Right lobe of liver (tissue), 4 donors: ENCODE measurements at regions not wholly inside any gene's neighbourhood (a gene's known extent, or its start where the extent isn't known, plus 50 kb on each side); places are given as distances from the start of the nearest gene placed in this dataset.

Experiments
- CTCF ChIP-seq, 4 donors: fragments of 200-600 bp in 3 of 4; fragments of 450-650 bp in 1 of 4; IDR thresholded peaks; one replicate each; pipeline versions ENCODE4 v1.5.1 to v1.8.0; 2016 to 2022; ENCODE audit warnings: antibody characterized with exemption in 4 of 4, mild to moderate bottlenecking in 2 of 4
- POLR2A ChIP-seq: fragments of 450-650 bp; IDR thresholded peaks from one replicate; pipeline ENCODE4 v1.6.1; 2017; ENCODE audit warnings: antibody characterized with exemption, mild to moderate bottlenecking
- donor health status: DM: no; HTN: no; CAD: no.
- donor health status: DM: no; HTN: no; CAD: no.
- donor health status: DM: no; HTN: yes; CAD: no.

- TF ChIP-seq CTCF (IDR thresholded peaks at IDR 0.05) (no peak), POLR2A (no peak)
Observed at GRCh38 chrX:2631743-2632532, 59.2 kb upstream of the CD99 start.
